Left lung (tissue), 4 donors: ENCODE measurements at regions not wholly inside any gene's neighbourhood (a gene's known extent, or its start where the extent isn't known, plus 50 kb on each side); places are given as distances from the start of the nearest gene placed in this dataset.

Experiments
- ATAC-seq: fragments of 200-7000 bp; cut with Tn5 transposase; one replicate; pipeline ENCODE4 v1.9.1; 2020; ENCODE audit warnings: moderate library complexity
- DNase-seq, 4 donors: peaks; one replicate each; pipeline ENCODE4 v3.0.0-alpha.2; 2013 to 2020
- H3K27ac ChIP-seq, 2 donors: fragments of 200-600 bp; sonication (generic) in 1 of 2; one replicate each; pipeline versions ENCODE4 v1.5.0 to v1.8.0; 2020 to 2021
- H3K27me3 ChIP-seq, 2 donors: fragments of 200-600 bp; sonication (generic) in 1 of 2; one replicate each; pipeline versions ENCODE4 v1.5.0 to v1.8.0; 2020 to 2021
- H3K36me3 ChIP-seq, 2 donors: fragments of 200-600 bp; sonication (generic) in 1 of 2; one replicate each; pipeline versions ENCODE4 v1.5.0 to v1.8.0; 2020 to 2021
- H3K4me1 ChIP-seq, 2 donors: fragments of 200-600 bp; one replicate each; pipeline ENCODE4 v1.8.0; 2021
- H3K4me3 ChIP-seq, 2 donors: fragments of 200-600 bp; sonication (generic) in 1 of 2; one replicate each; pipeline versions ENCODE4 v1.5.0 to v1.8.0; 2020 to 2021; ENCODE audit warnings: mild to moderate bottlenecking in 1 of 2
- H3K9me3 ChIP-seq, 2 donors: fragments of 200-600 bp; sonication (generic) in 1 of 2; one replicate each; pipeline versions ENCODE4 v1.5.0 to v1.8.0; 2020 to 2021
- intact Hi-C, 2 donors: fragments of 100-400 bp; cut with DNase I; formaldehyde crosslinking; loops; one replicate each; pipeline versions ENCODE4 v1.11.2 to v1.14.2; 2022
- TF ChIP-seq, protein P1 (sequence below), 2 donors: fragments of 200-600 bp; sonication (generic) in 1 of 2; IDR thresholded peaks; one replicate each; pipeline versions ENCODE4 v1.5.0 to v1.8.0; 2021; ENCODE audit warnings: antibody characterized with exemption in 2 of 2
- donor health status: DM: no; HTN: yes; CAD: no.
- donor health status: DM: no; HTN: no; CAD: no.

GRCh38 chr2:20897874-20898453 lies 75.1 kb upstream of the LDAH start:
- no peak for ATAC-seq

GRCh38 chr2:20897047-20897446 lies 74.1 kb upstream of the LDAH start:
- intact Hi-C loops: no loop called here

More at GRCh38 chr2:20897874-20898453, 75.1 kb upstream of the LDAH start:
- Histone ChIP-seq H3K36me3 (no peaks in the 10 kb centered on the region), H3K27me3 (peaks cover 0 to 4% of the 10 kb centered on the region in 2 donors), H3K27ac (no peak overlapping the region), H3K4me3 (no peak overlapping the region), H3K4me1 (no peaks in the 10 kb centered on the region), H3K9me3 (peaks cover 0 to 4% of the 10 kb centered on the region in 2 donors)
- TF ChIP-seq, protein P1, sequence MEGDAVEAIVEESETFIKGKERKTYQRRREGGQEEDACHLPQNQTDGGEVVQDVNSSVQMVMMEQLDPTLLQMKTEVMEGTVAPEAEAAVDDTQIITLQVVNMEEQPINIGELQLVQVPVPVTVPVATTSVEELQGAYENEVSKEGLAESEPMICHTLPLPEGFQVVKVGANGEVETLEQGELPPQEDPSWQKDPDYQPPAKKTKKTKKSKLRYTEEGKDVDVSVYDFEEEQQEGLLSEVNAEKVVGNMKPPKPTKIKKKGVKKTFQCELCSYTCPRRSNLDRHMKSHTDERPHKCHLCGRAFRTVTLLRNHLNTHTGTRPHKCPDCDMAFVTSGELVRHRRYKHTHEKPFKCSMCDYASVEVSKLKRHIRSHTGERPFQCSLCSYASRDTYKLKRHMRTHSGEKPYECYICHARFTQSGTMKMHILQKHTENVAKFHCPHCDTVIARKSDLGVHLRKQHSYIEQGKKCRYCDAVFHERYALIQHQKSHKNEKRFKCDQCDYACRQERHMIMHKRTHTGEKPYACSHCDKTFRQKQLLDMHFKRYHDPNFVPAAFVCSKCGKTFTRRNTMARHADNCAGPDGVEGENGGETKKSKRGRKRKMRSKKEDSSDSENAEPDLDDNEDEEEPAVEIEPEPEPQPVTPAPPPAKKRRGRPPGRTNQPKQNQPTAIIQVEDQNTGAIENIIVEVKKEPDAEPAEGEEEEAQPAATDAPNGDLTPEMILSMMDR (IDR thresholded peaks at IDR 0.05): no peak
- DNase-seq: no peak
- intact Hi-C loops: no loop called here

DNA sequence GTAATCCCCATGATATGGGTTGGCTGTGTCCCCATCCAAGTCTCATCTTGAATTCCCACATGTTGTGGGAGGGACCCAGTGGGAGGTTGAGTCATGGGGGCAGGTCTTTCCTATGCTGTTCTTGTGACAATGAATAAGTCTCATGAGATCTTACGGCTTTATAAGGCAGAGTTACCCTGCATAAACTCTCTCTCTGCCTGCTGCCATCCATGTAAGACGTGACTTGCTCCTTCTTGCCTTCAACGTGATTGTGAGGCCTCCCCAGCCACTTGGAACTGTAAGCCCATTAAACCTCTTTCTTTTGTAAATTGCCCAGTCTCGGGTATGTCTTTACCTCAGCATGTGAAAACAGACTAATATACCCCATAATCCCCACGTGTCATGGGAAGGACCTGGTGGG lies 61.9 kb upstream of the LDAH start:
- intact Hi-C loops: no loop called here
- Histone ChIP-seq H3K4me1 (no peaks in the 10 kb centered on the region), H3K9me3 (peaks cover 0 to 6% of the 10 kb centered on the region in 2 donors), H3K27ac (no peak overlapping the region), H3K27me3 (no peaks in the 10 kb centered on the region), H3K36me3 (no peaks in the 10 kb centered on the region), H3K4me3 (no peak overlapping the region)
- no peak for DNase-seq
- ATAC-seq: no peak
- TF ChIP-seq, protein P1 (IDR thresholded peaks at IDR 0.05): no peak

More at GRCh38 chr2:20897047-20897446, 74.1 kb upstream of the LDAH start:
- Histone ChIP-seq H3K4me3 (no peak overlapping the region), H3K27me3 (peaks cover 0 to 4% of the 10 kb centered on the region in 2 donors), H3K9me3 (peaks cover 0 to 7% of the 10 kb centered on the region in 2 donors), H3K27ac (no peak overlapping the region), H3K4me1 (no peaks in the 10 kb centered on the region), H3K36me3 (no peaks in the 10 kb centered on the region)
- no peak for ATAC-seq
- TF ChIP-seq, protein P1 (IDR thresholded peaks at IDR 0.05): no peak
- no peak for DNase-seq

GRCh38 chr2:20882466-20883170 lies 59.7 kb upstream of the LDAH start:
- ATAC-seq (no peak), DNase-seq (no peak)
- Histone ChIP-seq H3K36me3 (no peaks in the 10 kb centered on the region), H3K4me1 (no peaks in the 10 kb centered on the region), H3K4me3 (no peak overlapping the region), H3K27ac (no peak overlapping the region), H3K27me3 (no peaks in the 10 kb centered on the region), H3K9me3 (peaks cover 0 to 8% of the 10 kb centered on the region in 2 donors)
- TF ChIP-seq, protein P1 (IDR thresholded peaks at IDR 0.05): no peak
- intact Hi-C loops: no loop called here

DNA sequence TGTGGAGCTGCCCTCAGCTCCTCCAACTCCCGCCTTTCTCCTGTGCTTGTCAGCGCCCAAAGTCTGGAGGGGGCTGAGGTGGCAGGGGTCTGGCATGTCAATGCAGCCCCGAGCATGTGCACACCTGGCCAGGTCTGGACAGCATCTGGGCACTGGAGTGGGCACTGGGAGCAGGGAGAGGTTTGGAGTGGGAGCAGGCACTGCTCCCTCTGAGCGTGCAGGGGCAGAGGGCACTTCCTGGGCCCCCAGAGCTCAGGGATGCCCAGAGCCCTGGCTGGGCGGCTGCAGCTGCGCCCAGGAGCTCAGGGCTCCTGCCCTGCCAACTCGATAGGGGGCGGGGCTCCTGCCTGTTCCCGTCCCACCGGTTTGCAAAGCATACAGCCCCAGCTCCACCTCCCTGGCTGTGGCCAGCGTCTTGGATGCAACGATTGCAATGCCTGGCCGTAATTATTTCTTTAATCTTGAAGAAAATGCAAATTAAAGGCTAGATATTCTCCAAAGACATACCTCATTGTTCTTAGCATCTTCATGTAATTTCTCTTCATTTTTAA lies 57.4 kb upstream of the LDAH start:
- Histone ChIP-seq H3K27ac (no peak overlapping the region), H3K36me3 (no peaks in the 10 kb centered on the region), H3K4me1 (no peaks in the 10 kb centered on the region), H3K27me3 (no peaks in the 10 kb centered on the region), H3K9me3 (peaks cover 0 to 9% of the 10 kb centered on the region in 2 donors), H3K4me3 (no peak overlapping the region)
- intact Hi-C loops: no loop called here
- ATAC-seq (no peak), DNase-seq (no peak)
- TF ChIP-seq, protein P1 (IDR thresholded peaks at IDR 0.05): no peak
